ENCODE measurements at regions not wholly inside any gene's neighbourhood (a gene's known extent, or its start where the extent isn't known, plus 50 kb on each side); places are given as distances from the start of the nearest gene placed in this dataset.
A peak's percentile ranks its signal among the peaks of the same experiment; 100 is the strongest.

GRCh38 chr13:73693215-73693614, 441.0 kb downstream of the KLF12 start:
- Mint-ChIP-seq H3K36me3 (ENCODE audit: insufficient read depth in 2 of 2) (peaks cover 4 to 6% of the 10 kb centered on the region in 2 donors), H3K27ac (no peak overlapping the region), H3K9me3 (no peaks in the 10 kb centered on the region), H3K4me1 (ENCODE audit: low read depth) (peaks cover 10% of the 10 kb centered on the region), H3K4me3 (no peak overlapping the region), H3K27me3 (ENCODE audit: low read depth) (no peaks in the 10 kb centered on the region)
- DNase-seq = no peak
- ATAC-seq (replicated peaks in 1 of 2) = no peak

- Mint-ChIP-seq H3K36me3 (ENCODE audit: insufficient read depth in 2 of 2) (peaks cover 0 to 4% of the 10 kb centered on the region in 2 donors), H3K9me3 (no peaks in the 10 kb centered on the region), H3K27ac (no peak overlapping the region), H3K27me3 (ENCODE audit: low read depth) (no peaks in the 10 kb centered on the region), H3K4me1 (ENCODE audit: low read depth) (no peaks in the 10 kb centered on the region), H3K4me3 (no peak overlapping the region)
- no peak for DNase-seq
- no peak for ATAC-seq (replicated peaks in 1 of 2)
Observed at GRCh38 chr13:73691891-73692290, 442.3 kb downstream of the KLF12 start.

GRCh38 chr13:73687929-73688328, 446.3 kb downstream of the KLF12 start:
- H3K27me3 Mint-ChIP-seq (ENCODE audit: low read depth) = no peaks in the 10 kb centered on the region
- H3K9me3 Mint-ChIP-seq = no peaks in the 10 kb centered on the region
- H3K36me3 Mint-ChIP-seq (ENCODE audit: insufficient read depth in 2 of 2) = no peaks in the 10 kb centered on the region
- DNase-seq (no peak), ATAC-seq (replicated peaks in 1 of 2) (no peak)
- H3K4me1 Mint-ChIP-seq (ENCODE audit: low read depth) = no peaks in the 10 kb centered on the region
- no peak overlapping the region for H3K4me3 Mint-ChIP-seq
- H3K27ac Mint-ChIP-seq = no peak overlapping the region

GRCh38 chr13:73687087-73687486, 447.1 kb downstream of the KLF12 start:
- H3K9me3 Mint-ChIP-seq = no peaks in the 10 kb centered on the region
- no peaks in the 10 kb centered on the region for H3K27me3 Mint-ChIP-seq (ENCODE audit: low read depth)
- ATAC-seq (replicated peaks in 1 of 2) = no peak
- no peaks in the 10 kb centered on the region for H3K36me3 Mint-ChIP-seq (ENCODE audit: insufficient read depth in 2 of 2)
- H3K4me3 Mint-ChIP-seq = no peak overlapping the region
- H3K27ac Mint-ChIP-seq = no peak overlapping the region
- DNase-seq = no peak
- H3K4me1 Mint-ChIP-seq (ENCODE audit: low read depth) = no peaks in the 10 kb centered on the region

- Mint-ChIP-seq H3K9me3 (no peaks in the 10 kb centered on the region), H3K36me3 (ENCODE audit: insufficient read depth in 2 of 2) (peaks cover 3% of the 10 kb centered on the region in 2 donors), H3K4me1 (ENCODE audit: low read depth) (no peaks in the 10 kb centered on the region), H3K4me3 (no peak overlapping the region), H3K27me3 (ENCODE audit: low read depth) (no peaks in the 10 kb centered on the region), H3K27ac (no peak overlapping the region)
- no peak for ATAC-seq (replicated peaks in 1 of 2)
- DNase-seq = no peak
Observed at GRCh38 chr13:73684750-73685149, 449.5 kb downstream of the KLF12 start.

GRCh38 chr13:73684286-73684685, 449.9 kb downstream of the KLF12 start:
- Mint-ChIP-seq H3K27ac (no peak overlapping the region), H3K4me3 (no peak overlapping the region)

GRCh38 chr13:73683746-73684145, 450.5 kb downstream of the KLF12 start:
- Mint-ChIP-seq H3K4me3 (no peak overlapping the region), H3K27me3 (ENCODE audit: low read depth) (no peaks in the 10 kb centered on the region), H3K9me3 (no peaks in the 10 kb centered on the region), H3K4me1 (ENCODE audit: low read depth) (no peaks in the 10 kb centered on the region), H3K36me3 (ENCODE audit: insufficient read depth in 2 of 2) (peaks cover 3% of the 10 kb centered on the region in 2 donors), H3K27ac (peak overlapping the region; percentile 30)
- DNase-seq (no peak), ATAC-seq (replicated peaks in 1 of 2) (no peak)

More at GRCh38 chr13:73684286-73684685, 449.9 kb downstream of the KLF12 start:
- Mint-ChIP-seq H3K27me3 (ENCODE audit: low read depth) (no peaks in the 10 kb centered on the region), H3K36me3 (ENCODE audit: insufficient read depth in 2 of 2) (peaks cover 3% of the 10 kb centered on the region in 2 donors), H3K4me1 (ENCODE audit: low read depth) (no peaks in the 10 kb centered on the region), H3K9me3 (no peaks in the 10 kb centered on the region)
- no peak for ATAC-seq (replicated peaks in 1 of 2)
- DNase-seq = no peak

GRCh38 chr13:73681779-73682178, 452.4 kb downstream of the KLF12 start:
- no peak overlapping the region for H3K27ac Mint-ChIP-seq

GRCh38 chr13:73681015-73681414, 453.2 kb downstream of the KLF12 start:
- DNase-seq (no peak), ATAC-seq (replicated peaks in 1 of 2) (no peak)
- H3K36me3 Mint-ChIP-seq (ENCODE audit: insufficient read depth in 2 of 2) = peaks cover 3% of the 10 kb centered on the region in 2 donors
- H3K4me3 Mint-ChIP-seq = no peak overlapping the region
- H3K9me3 Mint-ChIP-seq = no peaks in the 10 kb centered on the region
- no peaks in the 10 kb centered on the region for H3K27me3 Mint-ChIP-seq (ENCODE audit: low read depth)
- H3K27ac Mint-ChIP-seq = no peak overlapping the region
- H3K4me1 Mint-ChIP-seq (ENCODE audit: low read depth) = no peaks in the 10 kb centered on the region

More at GRCh38 chr13:73681779-73682178, 452.4 kb downstream of the KLF12 start:
- DNase-seq = no peak
- H3K36me3 Mint-ChIP-seq (ENCODE audit: insufficient read depth in 2 of 2) = peaks cover 3% of the 10 kb centered on the region in 2 donors
- no peak overlapping the region for H3K4me3 Mint-ChIP-seq
- ATAC-seq (replicated peaks in 1 of 2) = no peak
- no peaks in the 10 kb centered on the region for H3K27me3 Mint-ChIP-seq (ENCODE audit: low read depth)
- no peaks in the 10 kb centered on the region for H3K4me1 Mint-ChIP-seq (ENCODE audit: low read depth)
- no peaks in the 10 kb centered on the region for H3K9me3 Mint-ChIP-seq

- H3K4me3 Mint-ChIP-seq = no peak overlapping the region
- no peaks in the 10 kb centered on the region for H3K9me3 Mint-ChIP-seq
- no peak for DNase-seq
- ATAC-seq (replicated peaks in 1 of 2) = no peak
- H3K27me3 Mint-ChIP-seq (ENCODE audit: low read depth) = no peaks in the 10 kb centered on the region
- no peaks in the 10 kb centered on the region for H3K4me1 Mint-ChIP-seq (ENCODE audit: low read depth)
- H3K27ac Mint-ChIP-seq = no peak overlapping the region
- peaks cover 3% of the 10 kb centered on the region in 2 donors for H3K36me3 Mint-ChIP-seq (ENCODE audit: insufficient read depth in 2 of 2)
Observed at GRCh38 chr13:73677048-73677601, 457.1 kb downstream of the KLF12 start.

- DNase-seq (no peak), ATAC-seq (replicated peaks in 1 of 2) (no peak)
- H3K27ac Mint-ChIP-seq = peak overlapping the region; percentile 44
- no peaks in the 10 kb centered on the region for H3K4me1 Mint-ChIP-seq (ENCODE audit: low read depth)
- no peaks in the 10 kb centered on the region for H3K27me3 Mint-ChIP-seq (ENCODE audit: low read depth)
- H3K4me3 Mint-ChIP-seq = no peak overlapping the region
- no peaks in the 10 kb centered on the region for H3K9me3 Mint-ChIP-seq
- peaks cover 2 to 3% of the 10 kb centered on the region in 2 donors for H3K36me3 Mint-ChIP-seq (ENCODE audit: insufficient read depth in 2 of 2)
Observed at GRCh38 chr13:73676550-73677047, 457.6 kb downstream of the KLF12 start.

- Mint-ChIP-seq H3K4me1 (ENCODE audit: low read depth) (no peaks in the 10 kb centered on the region), H3K4me3 (no peak overlapping the region), H3K9me3 (no peaks in the 10 kb centered on the region), H3K27me3 (ENCODE audit: low read depth) (no peaks in the 10 kb centered on the region), H3K27ac (no peak overlapping the region), H3K36me3 (ENCODE audit: insufficient read depth in 2 of 2) (no peaks in the 10 kb centered on the region)
- DNase-seq = no peak
- ATAC-seq (replicated peaks in 1 of 2) = no peak
Observed at GRCh38 chr13:73675821-73676220, 458.4 kb downstream of the KLF12 start.

GRCh38 chr13:73674570-73674969, 459.6 kb downstream of the KLF12 start:
- Mint-ChIP-seq H3K4me3 (no peak overlapping the region), H3K27ac (no peak overlapping the region), H3K36me3 (ENCODE audit: insufficient read depth in 2 of 2) (no peaks in the 10 kb centered on the region), H3K27me3 (ENCODE audit: low read depth) (no peaks in the 10 kb centered on the region), H3K4me1 (ENCODE audit: low read depth) (no peaks in the 10 kb centered on the region), H3K9me3 (no peaks in the 10 kb centered on the region)
- ATAC-seq (replicated peaks in 1 of 2) (no peak), DNase-seq (no peak)

GRCh38 chr13:73673931-73674330, 460.3 kb downstream of the KLF12 start:
- Mint-ChIP-seq H3K27me3 (ENCODE audit: low read depth) (no peaks in the 10 kb centered on the region), H3K27ac (no peak overlapping the region), H3K9me3 (peaks cover 0 to 3% of the 10 kb centered on the region in 2 donors), H3K4me1 (ENCODE audit: low read depth) (no peaks in the 10 kb centered on the region), H3K36me3 (ENCODE audit: insufficient read depth in 2 of 2) (no peaks in the 10 kb centered on the region), H3K4me3 (no peak overlapping the region)
- DNase-seq = no peak
- ATAC-seq (replicated peaks in 1 of 2) = no peak
